ENCODE measurements at regions not wholly inside any gene's neighbourhood (a gene's known extent, or its start where the extent isn't known, plus 50 kb on each side); places are given as distances from the start of the nearest gene placed in this dataset.

DNA sequence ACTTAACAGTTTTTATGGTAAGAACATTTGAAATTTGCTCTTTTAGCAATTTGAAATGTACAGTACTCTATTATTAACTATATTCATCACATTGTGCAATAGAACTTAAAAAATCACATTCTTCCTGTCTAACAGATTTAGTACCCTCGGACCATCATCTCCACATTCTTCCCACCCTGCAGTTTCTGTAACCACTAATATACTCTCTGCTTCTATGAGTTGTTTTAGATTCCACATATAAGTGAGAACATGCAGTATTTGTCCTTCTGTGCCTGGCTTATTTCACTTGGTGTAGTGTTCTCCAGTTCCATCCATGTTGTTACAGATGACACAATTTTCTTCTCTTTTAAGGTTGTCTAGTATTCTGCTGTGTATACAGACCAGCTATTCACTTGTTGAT, 88.9 kb upstream of the SEC61G start:
- TF ChIP-seq, protein P1, sequence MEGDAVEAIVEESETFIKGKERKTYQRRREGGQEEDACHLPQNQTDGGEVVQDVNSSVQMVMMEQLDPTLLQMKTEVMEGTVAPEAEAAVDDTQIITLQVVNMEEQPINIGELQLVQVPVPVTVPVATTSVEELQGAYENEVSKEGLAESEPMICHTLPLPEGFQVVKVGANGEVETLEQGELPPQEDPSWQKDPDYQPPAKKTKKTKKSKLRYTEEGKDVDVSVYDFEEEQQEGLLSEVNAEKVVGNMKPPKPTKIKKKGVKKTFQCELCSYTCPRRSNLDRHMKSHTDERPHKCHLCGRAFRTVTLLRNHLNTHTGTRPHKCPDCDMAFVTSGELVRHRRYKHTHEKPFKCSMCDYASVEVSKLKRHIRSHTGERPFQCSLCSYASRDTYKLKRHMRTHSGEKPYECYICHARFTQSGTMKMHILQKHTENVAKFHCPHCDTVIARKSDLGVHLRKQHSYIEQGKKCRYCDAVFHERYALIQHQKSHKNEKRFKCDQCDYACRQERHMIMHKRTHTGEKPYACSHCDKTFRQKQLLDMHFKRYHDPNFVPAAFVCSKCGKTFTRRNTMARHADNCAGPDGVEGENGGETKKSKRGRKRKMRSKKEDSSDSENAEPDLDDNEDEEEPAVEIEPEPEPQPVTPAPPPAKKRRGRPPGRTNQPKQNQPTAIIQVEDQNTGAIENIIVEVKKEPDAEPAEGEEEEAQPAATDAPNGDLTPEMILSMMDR (IDR thresholded peaks at IDR 0.05) = no peak
- TF ChIP-seq POLR2A (IDR thresholded peaks at IDR 0.05; ENCODE audit: low read depth) = no peak
